ENCODE measurements at regions not wholly inside any gene's neighbourhood (a gene's known extent, or its start where the extent isn't known, plus 50 kb on each side); places are given as distances from the start of the nearest gene placed in this dataset.
"Not testable (repeated sequence)": the region's sequence is repeated elsewhere in the genome, so short reads cannot be mapped to it uniquely, and the experiment has no call there.

GRCh38 chr18:71040161-71040560 is 751.3 kb downstream of the SOCS6 start:
- DNase-seq: no peak

DNA sequence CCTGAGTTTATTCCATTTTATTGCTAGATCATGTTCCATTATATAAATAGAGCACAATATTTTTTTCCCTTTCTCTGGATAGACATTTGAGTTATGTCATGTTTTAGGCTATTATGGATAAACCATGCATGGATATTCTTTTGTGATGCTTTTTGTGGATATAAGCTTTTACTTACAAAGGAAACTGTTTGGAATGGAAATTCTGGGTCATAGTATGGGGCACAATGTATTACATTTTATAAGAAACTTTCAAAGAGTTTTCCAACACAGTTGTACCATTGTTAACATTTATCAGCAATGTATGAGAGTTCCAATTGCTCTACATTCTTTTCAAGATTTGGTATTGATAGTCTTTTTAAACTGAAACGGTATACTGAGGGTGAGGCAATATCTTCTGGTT is 749.4 kb downstream of the SOCS6 start:
- DNase-seq: no peak

- no peak for DNase-seq
These were observed 747.9 kb downstream of the SOCS6 start for GRCh38 chr18:71036783-71037182.

GRCh38 chr18:71031296-71032191 is 742.7 kb downstream of the SOCS6 start:
- DNase-seq: not testable (repeated sequence)

DNA sequence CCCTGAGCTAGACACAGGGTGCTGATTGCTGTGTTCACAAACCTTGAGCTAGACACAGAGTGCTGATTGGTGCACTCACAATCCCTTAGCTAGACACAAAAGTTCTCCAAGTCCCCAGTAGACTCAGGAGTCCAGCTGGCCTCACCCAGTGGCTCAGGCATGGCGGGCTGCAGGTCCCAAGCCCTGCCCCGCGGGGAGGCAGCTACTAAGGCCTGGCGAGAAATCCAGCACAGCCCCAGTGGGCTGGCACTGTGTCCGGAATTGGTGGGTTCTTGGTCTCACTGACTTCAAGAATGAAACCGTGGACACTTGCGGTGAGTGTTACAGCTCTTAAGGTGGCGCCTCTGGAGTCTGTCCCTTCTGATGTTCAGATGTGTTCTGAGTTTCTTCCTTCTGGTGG is 741.2 kb downstream of the SOCS6 start:
- DNase-seq: not testable (repeated sequence)

GRCh38 chr18:71028285-71028762 is 739.5 kb downstream of the SOCS6 start:
- no peak for DNase-seq

- DNase-seq: no peak
These were observed 738.7 kb downstream of the SOCS6 start for GRCh38 chr18:71027531-71027930.

DNA sequence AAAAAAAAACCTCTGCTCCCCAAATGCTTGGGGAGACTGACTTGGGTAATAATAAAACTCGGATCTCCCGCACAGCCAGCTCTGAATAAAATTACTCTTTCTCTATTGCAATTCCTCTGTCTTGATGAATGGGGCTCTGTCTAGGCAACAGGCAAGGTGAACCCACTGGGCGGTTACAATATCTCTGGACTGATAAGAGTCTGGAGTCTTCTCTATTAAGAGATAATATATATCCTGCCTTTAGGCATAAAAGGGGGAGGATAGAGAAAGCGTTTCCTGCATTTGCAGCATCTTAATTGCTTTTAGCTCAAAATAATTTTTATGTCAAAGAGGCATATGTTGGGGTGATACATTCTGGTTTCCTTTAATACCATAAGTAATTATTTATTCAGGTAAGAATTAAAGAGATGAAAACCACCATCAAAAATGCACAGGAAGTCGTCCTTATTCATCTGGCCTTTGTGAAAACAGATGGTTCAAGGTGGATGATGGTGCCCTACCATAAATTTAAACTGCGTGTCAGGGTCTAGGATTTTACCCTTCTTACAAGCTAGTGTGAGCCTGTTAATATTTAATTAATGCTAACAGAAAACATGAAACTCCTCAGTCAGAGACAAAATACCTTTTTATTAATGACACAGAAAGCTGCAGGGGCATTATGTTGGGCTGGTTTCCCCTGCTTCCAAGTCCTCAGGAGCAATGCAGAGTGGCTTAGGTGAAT is 736.8 kb downstream of the SOCS6 start:
- no peak for DNase-seq

GRCh38 chr18:71022389-71022788 is 733.5 kb downstream of the SOCS6 start:
- no peak for DNase-seq

GRCh38 chr18:71021030-71021362 is 732.2 kb downstream of the SOCS6 start:
- no peak for DNase-seq

GRCh38 chr18:71020342-71021029 is 731.6 kb downstream of the SOCS6 start:
- DNase-seq: no peak

DNA sequence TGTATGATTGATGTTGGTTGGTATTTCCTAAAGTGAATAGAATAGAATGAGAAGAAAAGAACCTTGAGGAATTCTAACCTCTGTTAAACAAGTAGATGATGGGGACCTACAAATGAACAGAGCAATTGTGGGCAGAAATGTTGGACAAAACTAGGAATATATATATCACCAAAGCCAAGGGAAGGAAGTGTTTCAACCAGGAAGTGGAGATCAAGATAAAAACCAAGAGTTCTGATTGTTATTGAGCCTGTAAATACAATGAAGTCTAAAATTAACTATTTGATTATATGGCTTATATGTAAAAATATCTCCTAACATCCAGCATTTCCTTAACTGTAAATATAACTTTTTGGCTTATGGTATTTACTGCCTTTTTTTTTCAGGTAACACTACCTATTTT is 730.0 kb downstream of the SOCS6 start:
- no peak for DNase-seq

- no peak for DNase-seq
These were observed 723.9 kb downstream of the SOCS6 start for GRCh38 chr18:71012789-71013188.

GRCh38 chr18:71011389-71011788 is 722.5 kb downstream of the SOCS6 start:
- no peak for DNase-seq

- no peak for DNase-seq
These were observed 719.4 kb downstream of the SOCS6 start for GRCh38 chr18:71008257-71008656.

DNA sequence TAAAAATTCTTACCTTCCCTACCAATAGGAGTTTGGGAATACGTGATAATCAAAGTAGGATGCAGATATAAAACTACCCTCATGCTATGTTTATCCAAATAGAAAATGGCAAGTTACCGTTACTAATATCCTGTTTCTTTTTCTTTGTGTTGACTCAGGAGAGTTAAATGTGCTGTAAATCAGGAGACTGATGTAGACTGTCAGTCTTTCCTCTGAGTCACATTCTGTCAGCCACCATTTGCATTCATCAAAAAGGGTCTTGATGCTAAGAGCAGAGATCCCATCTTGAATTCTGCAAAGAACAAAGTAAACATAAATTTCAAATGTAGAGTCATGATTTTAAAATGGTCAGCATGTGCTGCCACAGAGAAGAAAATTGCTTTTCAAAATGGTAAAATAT is 712.8 kb downstream of the SOCS6 start:
- no peak for DNase-seq

DNA sequence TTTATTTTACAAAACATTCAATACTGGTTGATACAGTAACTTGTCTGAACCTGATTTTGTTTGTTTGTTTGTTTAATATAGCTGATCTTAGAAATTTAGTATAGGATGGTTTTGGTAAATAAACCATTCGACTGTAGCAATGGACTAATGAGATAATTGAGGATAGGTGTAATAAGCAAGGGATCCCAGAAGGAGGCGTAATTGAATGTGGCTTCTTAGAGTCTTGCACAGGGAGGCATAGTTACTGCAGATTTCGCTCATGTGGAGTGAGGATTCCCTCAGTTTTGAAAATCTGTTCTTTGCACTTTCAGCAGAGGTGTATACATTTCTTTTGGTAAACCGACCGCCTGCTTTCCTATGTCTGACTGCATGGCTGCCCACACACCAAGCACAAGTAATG is 709.6 kb downstream of the SOCS6 start:
- DNase-seq: no peak

DNA sequence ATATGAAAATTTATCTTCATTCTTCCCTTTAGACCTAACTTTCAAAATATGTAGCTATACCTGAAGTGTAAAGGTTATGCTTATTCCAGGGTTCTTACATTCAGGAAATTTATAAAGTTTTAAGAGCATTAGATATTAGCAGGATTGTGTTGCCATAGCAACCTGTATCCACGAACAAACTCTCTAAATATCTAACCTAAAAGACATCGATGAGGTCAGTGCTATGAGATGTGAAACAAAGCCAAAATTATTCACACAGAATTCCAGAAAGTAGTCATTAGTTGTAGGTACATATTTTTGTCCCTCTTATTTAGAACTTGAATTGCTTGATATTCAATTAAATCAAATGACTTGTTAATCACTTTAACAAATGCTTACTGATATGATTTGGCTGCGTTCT is 705.3 kb downstream of the SOCS6 start:
- no peak for DNase-seq

DNA sequence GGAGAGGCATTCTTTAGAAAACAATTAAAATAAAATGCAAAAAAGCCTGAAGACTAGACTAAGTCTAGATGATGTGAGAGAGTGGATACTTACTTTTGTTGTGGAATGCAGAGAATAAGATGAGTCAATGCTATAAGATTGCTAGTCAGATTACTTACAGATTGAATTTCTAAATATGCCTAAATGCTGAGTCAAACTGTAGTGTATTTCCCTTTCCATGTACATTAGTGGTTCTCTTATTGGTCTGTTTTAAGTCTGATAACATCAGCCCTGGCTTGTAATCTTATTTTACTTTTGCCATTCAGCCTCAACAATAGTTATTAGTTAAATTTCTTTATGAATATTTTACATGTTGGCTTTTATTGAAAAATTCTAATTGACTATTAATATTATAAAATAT is 702.7 kb downstream of the SOCS6 start:
- DNase-seq: no peak

GRCh38 chr18:70985948-70986347 is 697.1 kb downstream of the SOCS6 start:
- DNase-seq: no peak

DNA sequence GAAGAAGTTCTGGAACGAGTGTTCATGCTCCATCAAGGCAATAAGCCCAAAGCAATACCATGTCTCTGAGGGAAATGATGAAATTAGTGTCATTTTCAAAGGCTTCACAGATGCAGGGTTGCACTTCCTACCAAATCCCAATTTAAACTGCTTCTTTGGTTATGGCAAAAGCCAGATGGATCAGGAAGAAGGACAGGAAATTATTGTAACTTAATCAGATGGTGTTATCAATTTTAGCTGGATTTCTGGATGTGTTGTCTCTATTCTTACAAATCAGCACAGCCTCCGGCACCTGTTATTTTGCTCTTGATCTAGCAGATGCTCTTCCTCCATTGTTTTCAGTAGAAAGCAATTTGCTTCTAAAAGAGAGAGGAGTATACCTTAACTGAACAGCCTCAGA is 693.4 kb downstream of the SOCS6 start:
- no peak for DNase-seq

GRCh38 chr18:70981400-70982140 is 692.7 kb downstream of the SOCS6 start:
- no peak for DNase-seq

GRCh38 chr18:70973626-70974025 is 684.8 kb downstream of the SOCS6 start:
- no peak for DNase-seq
